HEK293 (cell line): ENCODE measurements at regions not wholly inside any gene's neighbourhood (a gene's known extent, or its start where the extent isn't known, plus 50 kb on each side); places are given as distances from the start of the nearest gene placed in this dataset.

Experiments used
- CTCF ChIA-PET: fragments of 350-600 bp; formaldehyde crosslinking; extraction: SDS; loops from one replicate; lab custom pipeline; 2021; ENCODE audit warnings: antibody characterized with exemption; lab: Yijun Ruan, JAX
- POLR2A ChIA-PET: fragments of 300-600 bp; formaldehyde crosslinking; extraction: SDS; loops from one replicate; lab custom pipeline; 2020; ENCODE audit warnings: antibody characterized with exemption, inconsistent platforms; lab: Yijun Ruan, JAX
- H3K27ac ChIP-seq: fragments of 200-500 bp; sonication (Bioruptor generic); 2 replicates; pipeline ENCODE4 v1.5.1; 2014; ENCODE audit warnings: low read depth, low read length, control low read depth, inconsistent platforms; ENCODE audit errors: extremely low read depth
- H3K36me3 ChIP-seq, 2 experiments: fragments of 200-500 bp in 1 of 2; sonication (Bioruptor generic) in 1 of 2; 1 replicate in 1 of 2; 2 replicates in 1 of 2; pipeline ENCODE4 v1.5.1; 2014 to 2017; ENCODE audit warnings: inconsistent platforms in 2 of 2, low read length in 2 of 2; ENCODE audit not compliant: control insufficient read depth in 2 of 2, insufficient read depth in 1 of 2
- H3K4me1 ChIP-seq: fragments of 200-500 bp; sonication (Bioruptor generic); 2 replicates; pipeline ENCODE4 v1.5.1; 2014; ENCODE audit warnings: mild to moderate bottlenecking, low read length, inconsistent platforms; ENCODE audit not compliant: control insufficient read depth, insufficient read depth
- H3K4me3 ChIP-seq: 2 replicates; pipeline ENCODE4 v1.5.1; 2011; ENCODE audit warnings: low read depth, mild to moderate bottlenecking, control low read depth, low read length, moderate library complexity
- H3K9me3 ChIP-seq: fragments of 200-500 bp; sonication (Bioruptor generic); 2 replicates; pipeline ENCODE4 v1.5.1; 2014; ENCODE audit warnings: low read depth, low read length, inconsistent platforms; ENCODE audit not compliant: control insufficient read depth, insufficient read depth
- AEBP2 ChIP-seq: fragments of 450-650 bp; formaldehyde crosslinking; IDR thresholded peaks from 2 replicates; pipeline ENCODE4 v1.5.1; 2016; ENCODE audit warnings: missing biosample characterization, missing genetic modification characterization, borderline replicate concordance
- KLF1 ChIP-seq: fragments of 450-650 bp; formaldehyde crosslinking; IDR thresholded peaks from 2 replicates; pipeline ENCODE4 v1.5.1; 2016; ENCODE audit warnings: missing biosample characterization, missing genetic modification characterization
- PRDM10 ChIP-seq: fragments of 450-650 bp; formaldehyde crosslinking; IDR thresholded peaks from 2 replicates; pipeline ENCODE4 v1.5.1; 2016; ENCODE audit warnings: missing biosample characterization, missing genetic modification characterization
- SETDB1 ChIP-seq: IDR thresholded peaks from one replicate; pipeline ENCODE4 v1.6.1; 2017; ENCODE audit warnings: mild to moderate bottlenecking, low read length, moderate library complexity, mixed read lengths; ENCODE audit not compliant: insufficient read length
- TSHZ1 ChIP-seq: fragments of 450-650 bp; formaldehyde crosslinking; IDR thresholded peaks from 2 replicates; pipeline ENCODE4 v1.5.1; 2016; ENCODE audit warnings: missing biosample characterization, missing genetic modification characterization, borderline replicate concordance
- ZBTB17 ChIP-seq: fragments of 450-650 bp; formaldehyde crosslinking; IDR thresholded peaks from 2 replicates; pipeline ENCODE4 v1.5.1; 2016; ENCODE audit warnings: missing biosample characterization, missing genetic modification characterization
- ZNF148 ChIP-seq: fragments of 450-650 bp; formaldehyde crosslinking; IDR thresholded peaks from 2 replicates; pipeline ENCODE4 v1.5.0; 2017; ENCODE audit warnings: missing biosample characterization, missing genetic modification characterization, borderline replicate concordance
- ZNF221 ChIP-seq: fragments of 450-650 bp; formaldehyde crosslinking; IDR thresholded peaks from 2 replicates; pipeline ENCODE4 v1.5.1; 2017; ENCODE audit warnings: missing biosample characterization, missing genetic modification characterization, borderline replicate concordance
- ZNF366 ChIP-seq: fragments of 450-650 bp; formaldehyde crosslinking; conservative IDR thresholded peaks from 2 replicates; pipeline ENCODE4 v1.5.1; 2016; ENCODE audit warnings: missing biosample characterization, missing genetic modification characterization
- ZNF423 ChIP-seq: fragments of 450-650 bp; formaldehyde crosslinking; IDR thresholded peaks from 2 replicates; pipeline ENCODE4 v1.5.1; 2016; ENCODE audit warnings: missing biosample characterization, missing genetic modification characterization
- ZNF433 ChIP-seq: fragments of 450-650 bp; formaldehyde crosslinking; IDR thresholded peaks from 2 replicates; pipeline ENCODE4 v1.5.1; 2016; ENCODE audit warnings: missing biosample characterization, missing genetic modification characterization, low read depth
- ZNF473 ChIP-seq: fragments of 450-650 bp; formaldehyde crosslinking; IDR thresholded peaks from 2 replicates; pipeline ENCODE4 v1.5.1; 2017; ENCODE audit warnings: missing biosample characterization, missing genetic modification characterization
- ZNF521 ChIP-seq: fragments of 450-650 bp; formaldehyde crosslinking; IDR thresholded peaks from 2 replicates; pipeline ENCODE4 v1.5.1; 2017; ENCODE audit warnings: missing biosample characterization, mild to moderate bottlenecking, missing genetic modification characterization
- ZNF548 ChIP-seq: fragments of 450-650 bp; formaldehyde crosslinking; IDR thresholded peaks from 2 replicates; pipeline ENCODE4 v1.5.1; 2016; ENCODE audit warnings: missing biosample characterization, missing genetic modification characterization
- ZNF555 ChIP-seq: fragments of 450-650 bp; formaldehyde crosslinking; conservative IDR thresholded peaks from 2 replicates; pipeline ENCODE4 v1.5.1; 2017; ENCODE audit warnings: missing biosample characterization, mild to moderate bottlenecking, missing genetic modification characterization, inconsistent platforms
- ZNF654 ChIP-seq: fragments of 450-650 bp; formaldehyde crosslinking; IDR thresholded peaks from 2 replicates; pipeline ENCODE4 v1.5.1; 2016; ENCODE audit warnings: low read depth, missing biosample characterization, missing genetic modification characterization
- ZNF664 ChIP-seq: fragments of 450-650 bp; formaldehyde crosslinking; IDR thresholded peaks from 2 replicates; pipeline ENCODE4 v1.5.1; 2016; ENCODE audit warnings: missing biosample characterization, missing genetic modification characterization
- ZNF701 ChIP-seq: fragments of 450-650 bp; formaldehyde crosslinking; IDR thresholded peaks from 2 replicates; pipeline ENCODE4 v1.5.1; 2016; ENCODE audit warnings: missing biosample characterization, missing genetic modification characterization
- ZNF747 ChIP-seq: fragments of 450-650 bp; formaldehyde crosslinking; IDR thresholded peaks from 2 replicates; pipeline ENCODE4 v1.5.1; 2016; ENCODE audit warnings: missing biosample characterization, missing genetic modification characterization
- ZNF776 ChIP-seq: fragments of 450-650 bp; formaldehyde crosslinking; IDR thresholded peaks from 2 replicates; pipeline ENCODE4 v1.5.0; 2017; ENCODE audit warnings: missing biosample characterization, missing genetic modification characterization, borderline replicate concordance
- ZNF792 ChIP-seq: fragments of 450-650 bp; formaldehyde crosslinking; IDR thresholded peaks from 2 replicates; pipeline ENCODE4 v1.5.1; 2016; ENCODE audit warnings: missing biosample characterization, missing genetic modification characterization

GRCh38 chr5:174991847-174992246 lies 267.5 kb downstream of the MSX2 start (continued):
- no peak for TF ChIP-seq ZNF792 (tag by site-specific recombination)
- no peak for TF ChIP-seq ZNF664 (tag by site-specific recombination)
- TF ChIP-seq PRDM10 (tag by site-specific recombination): no peak
- no peak for TF ChIP-seq ZNF433 (tag by site-specific recombination)
- TF ChIP-seq ZNF548 (tag by site-specific recombination): no peak
- TF ChIP-seq ZNF221 (tag by site-specific recombination): no peak
- no peak for TF ChIP-seq ZNF701 (tag by site-specific recombination)
- TF ChIP-seq TSHZ1 (tag by site-specific recombination): no peak
- no peak for TF ChIP-seq ZNF366 (tag by site-specific recombination)
- TF ChIP-seq ZNF654 (tag by site-specific recombination): no peak
- TF ChIP-seq AEBP2 (tag by site-specific recombination): no peak
- no peak for TF ChIP-seq ZNF776 (tag by site-specific recombination)
- TF ChIP-seq KLF1: no peak
- TF ChIP-seq ZNF747 (tag by site-specific recombination): no peak

GRCh38 chr5:174990909-174991308 lies 266.5 kb downstream of the MSX2 start:
- no peak overlapping the region for H3K27ac ChIP-seq
- ChIA-PET POLR2A (no interaction called here), CTCF (no interaction called here)
- no peaks in the 10 kb centered on the region for H3K36me3 ChIP-seq
- H3K4me1 ChIP-seq: no peaks in the 10 kb centered on the region
- no peaks in the 10 kb centered on the region for H3K9me3 ChIP-seq
- no peak for TF ChIP-seq ZNF148 (tag by site-specific recombination)
- no peak for TF ChIP-seq ZNF423 (tag by site-specific recombination)
- no peak for TF ChIP-seq ZNF473
- TF ChIP-seq SETDB1: peak; percentile 22
- no peak for TF ChIP-seq ZNF521 (tag by site-specific recombination)
- peak; percentile 99 for TF ChIP-seq ZBTB17 (tag by site-specific recombination)
- no peak for TF ChIP-seq ZNF555
- no peak overlapping the region for H3K4me3 ChIP-seq
